H1 (cell line): ENCODE measurements at regions not wholly inside any gene's neighbourhood (a gene's known extent, or its start where the extent isn't known, plus 50 kb on each side); places are given as distances from the start of the nearest gene placed in this dataset.
"Not testable (repeated sequence)": the region's sequence is repeated elsewhere in the genome, so short reads cannot be mapped to it uniquely, and the experiment has no call there.

Experiments used
- CTCF ChIA-PET: fragments of 300-600 bp; sonication (Branson Sonifier 250); formaldehyde crosslinking; loops from one replicate; lab custom pipeline; 2021; ENCODE audit not compliant: partially characterized antibody; lab: Charles Lee
- POLR2A ChIA-PET: fragments of 300-600 bp; sonication (Branson Sonifier 250); formaldehyde crosslinking; loops from one replicate; lab custom pipeline; 2021; ENCODE audit warnings: inconsistent platforms; ENCODE audit not compliant: partially characterized antibody; lab: Charles Lee
- DNase-seq, 2 experiments: peaks; one replicate each; pipeline versions ENCODE4 v3.0.0 to v3.0.0-alpha.2; 2010 to 2022; ENCODE audit warnings: low spot score in 2 of 2, low read depth in 1 of 2, mixed read lengths in 1 of 2
- FAIRE-seq: peaks from 2 replicates; lab custom pipeline; 2011; peaks lifted over from hg19 to GRCh38; lab: Jason Lieb, UNC
- H2AFZ ChIP-seq: 2 replicates; pipeline ENCODE4 v1.8.1; 2012; ENCODE audit warnings: low read length, inconsistent platforms
- H2AK5ac ChIP-seq: 2 replicates; pipeline ENCODE4 v1.6.1; 2013; ENCODE audit warnings: low read depth, low read length
- H2BK120ac ChIP-seq: replicated peaks from 2 replicates; pipeline ENCODE3; 2013; ENCODE audit warnings: low read depth, low read length, inconsistent platforms
- H2BK12ac ChIP-seq: 2 replicates; pipeline ENCODE4 v1.6.1; 2013; ENCODE audit warnings: low read depth, low read length
- H2BK15ac ChIP-seq: 2 replicates; pipeline ENCODE4 v1.6.1; 2013; ENCODE audit warnings: low read length
- H2BK20ac ChIP-seq: 2 replicates; pipeline ENCODE4 v1.6.1; 2013; ENCODE audit warnings: low read length
- H2BK5ac ChIP-seq: 2 replicates; pipeline ENCODE4 v1.6.1; 2013; ENCODE audit warnings: low read depth, low read length
- H3K14ac ChIP-seq: 2 replicates; pipeline ENCODE4 v1.6.1; 2013; ENCODE audit warnings: inconsistent platforms; ENCODE audit not compliant: insufficient read length
- H3K18ac ChIP-seq: 2 replicates; pipeline ENCODE4 v1.6.1; 2013; ENCODE audit warnings: low read length; ENCODE audit errors: extremely low read depth
- H3K23ac ChIP-seq: 2 replicates; pipeline ENCODE4 v1.6.1; 2013; ENCODE audit warnings: inconsistent platforms; ENCODE audit not compliant: insufficient read length
- H3K23me2 ChIP-seq: 2 replicates; pipeline ENCODE4 v1.6.1; 2013; ENCODE audit warnings: low read depth, low read length
- H3K27ac ChIP-seq: 2 replicates; pipeline ENCODE4 v1.6.1; 2011; ENCODE audit warnings: low read depth, low read length, inconsistent platforms
- H3K27me3 ChIP-seq, 4 experiments: replicated peaks in 1 of 4; 1 replicate in 1 of 4; 2 replicates in 3 of 4; pipeline versions ENCODE4 v1.6.1 to v1.8.1; 2011 to 2013; ENCODE audit warnings: low read length in 3 of 4, mild to moderate bottlenecking in 3 of 4, inconsistent platforms in 2 of 4, mixed read lengths in 2 of 4, moderate library complexity in 1 of 4; ENCODE audit not compliant: control insufficient read depth in 3 of 4, insufficient read depth in 3 of 4; ENCODE audit errors: extremely low read depth in 1 of 4
- H3K36me3 ChIP-seq, 4 experiments: 2 replicates each; pipeline versions ENCODE4 v1.6.1 to v1.8.1; 2011 to 2013; ENCODE audit warnings: mild to moderate bottlenecking in 4 of 4, low read length in 3 of 4, moderate library complexity in 2 of 4, control low read depth in 1 of 4, inconsistent platforms in 1 of 4; ENCODE audit not compliant: insufficient read depth in 4 of 4, control insufficient read depth in 2 of 4
- H3K4ac ChIP-seq: replicated peaks from 2 replicates; pipeline ENCODE3; 2013; ENCODE audit warnings: low read length, low read depth, mixed read lengths, inconsistent platforms; ENCODE audit not compliant: insufficient read length
- H3K4me1 ChIP-seq, 4 experiments: replicated peaks in 1 of 4; 1 replicate in 1 of 4; 2 replicates in 3 of 4; pipeline versions ENCODE4 v1.6.1 to v1.8.1; 2011 to 2013; ENCODE audit warnings: low read length in 3 of 4, inconsistent platforms in 2 of 4, mixed read lengths in 1 of 4; ENCODE audit not compliant: insufficient read depth in 4 of 4, control insufficient read depth in 3 of 4
- H3K4me2 ChIP-seq, 2 experiments: 2 replicates each; pipeline versions ENCODE4 v1.6.1 to v1.8.1; 2011 to 2013; ENCODE audit warnings: low read depth in 2 of 2, low read length in 2 of 2, control low read depth in 1 of 2, inconsistent platforms in 1 of 2, mild to moderate bottlenecking in 1 of 2; ENCODE audit not compliant: insufficient read depth in 1 of 2
- H3K4me3 ChIP-seq, 4 experiments: fragments of 200-600, 300-600 bp in 1 of 4; sonication (generic), shearing (Covaris generic), sonication (Bioruptor Twin) in 1 of 4; 2 replicates each; pipeline versions ENCODE4 v1.5.1 to v1.8.1; 2011 to 2016; ENCODE audit warnings: low read length in 4 of 4, low read depth in 3 of 4, control low read depth in 2 of 4, inconsistent platforms in 2 of 4, mild to moderate bottlenecking in 2 of 4, mixed read lengths in 1 of 4, moderate library complexity in 1 of 4; ENCODE audit not compliant: insufficient read depth in 2 of 4; ENCODE audit errors: extremely low read depth in 1 of 4
- H3K56ac ChIP-seq: replicated peaks from 2 replicates; pipeline ENCODE3; 2013; ENCODE audit warnings: low read depth, mild to moderate bottlenecking, mixed read lengths, low read length, inconsistent platforms; ENCODE audit not compliant: insufficient read length
- H3K79me1 ChIP-seq: 2 replicates; pipeline ENCODE4 v1.6.1; 2013; ENCODE audit warnings: low read depth, low read length, control low read depth
- H3K79me2 ChIP-seq, 2 experiments: 2 replicates each; pipeline versions ENCODE4 v1.6.1 to v1.8.1; 2012 to 2013; ENCODE audit warnings: low read length in 2 of 2, mild to moderate bottlenecking in 2 of 2, inconsistent platforms in 1 of 2; ENCODE audit not compliant: insufficient read depth in 2 of 2, control insufficient read depth in 1 of 2
- H3K9ac ChIP-seq, 4 experiments: replicated peaks in 1 of 4; 1 replicate in 1 of 4; 2 replicates in 3 of 4; pipeline versions ENCODE4 v1.6.1 to v1.8.1; 2011 to 2013; ENCODE audit warnings: low read depth in 3 of 4, low read length in 3 of 4, control low read depth in 2 of 4, mild to moderate bottlenecking in 2 of 4, moderate library complexity in 2 of 4, inconsistent platforms in 1 of 4; ENCODE audit errors: extremely low read depth in 1 of 4
- H3K9me3 ChIP-seq, 2 experiments: 2 replicates each; pipeline versions ENCODE4 v1.6.1 to v1.8.1; 2012 to 2013; ENCODE audit warnings: mild to moderate bottlenecking in 2 of 2, moderate library complexity in 2 of 2, control low read depth in 1 of 2, inconsistent platforms in 1 of 2, low read depth in 1 of 2, low read length in 1 of 2, mixed read lengths in 1 of 2; ENCODE audit not compliant: insufficient read depth in 2 of 2
- H4K20me1 ChIP-seq, 2 experiments: replicated peaks in 1 of 2; 2 replicates each; pipeline versions ENCODE3 to v1.8.1; 2011 to 2013; ENCODE audit warnings: inconsistent platforms in 2 of 2, low read length in 2 of 2, mild to moderate bottlenecking in 1 of 2; ENCODE audit not compliant: insufficient read depth in 2 of 2, control insufficient read depth in 1 of 2
- H4K5ac ChIP-seq: 2 replicates; pipeline ENCODE4 v1.6.1; 2013; ENCODE audit warnings: low read length, low read depth, mixed read lengths, inconsistent platforms; ENCODE audit not compliant: insufficient read length
- H4K8ac ChIP-seq: 2 replicates; pipeline ENCODE4 v1.8.0; 2013; ENCODE audit warnings: mild to moderate bottlenecking, moderate library complexity, low read length, inconsistent platforms; ENCODE audit not compliant: insufficient read depth; ENCODE audit errors: extremely low read depth
- H4K91ac ChIP-seq: replicated peaks from 2 replicates; pipeline ENCODE3; 2013; ENCODE audit warnings: low read length, mixed read lengths, inconsistent platforms; ENCODE audit not compliant: insufficient read length
- WGBS, 2 experiments: shearing (Covaris generic) in 1 of 2; methylation state at CpG; one replicate each; pipeline versions ENCODE4 v1.1.6 to v1.1.7; 2013 to 2015; ENCODE audit warnings: low lambda C conversion rate in 2 of 2, mixed read lengths in 2 of 2, inconsistent platforms in 1 of 2, low coverage in 1 of 2, missing lambda C conversion rate in 1 of 2; ENCODE audit not compliant: insufficient replicate concordance in 2 of 2, insufficient coverage in 1 of 2, insufficient read length in 1 of 2; ENCODE audit errors: extremely low coverage in 1 of 2, missing lambda C conversion rate in 1 of 2; 5-methylcytosine and 5-hydroxymethylcytosine counted together

GRCh38 chr9:67477465-67477864 is 381.3 kb upstream of the ANKRD20A1 start:
- H3K23me2 ChIP-seq, H3K27me3 ChIP-seq, H3K4me3 ChIP-seq, H3K27ac ChIP-seq, H3K14ac ChIP-seq, H3K4me1 ChIP-seq, H3K9ac ChIP-seq, H2AFZ ChIP-seq, H2BK120ac ChIP-seq, H3K36me3 ChIP-seq, H4K8ac ChIP-seq, H3K18ac ChIP-seq, H2BK15ac ChIP-seq, DNase-seq, H3K23ac ChIP-seq, H2BK5ac ChIP-seq, H2BK20ac ChIP-seq, H2AK5ac ChIP-seq, FAIRE-seq, H2BK12ac ChIP-seq, CTCF ChIA-PET, H4K20me1 ChIP-seq, H3K4me2 ChIP-seq, H4K91ac ChIP-seq, H4K5ac ChIP-seq, H3K4ac ChIP-seq, H3K56ac ChIP-seq, H3K9me3 ChIP-seq, H3K79me1 ChIP-seq, POLR2A ChIA-PET, H3K79me2 ChIP-seq: not testable (repeated sequence)
- WGBS, 2 experiments: no CpG with 5 or more reads among the region's 4 CpGs

- H2BK12ac ChIP-seq, H3K27ac ChIP-seq, H3K23me2 ChIP-seq, H2BK120ac ChIP-seq, H2BK5ac ChIP-seq, DNase-seq, H3K9ac ChIP-seq, H3K4me3 ChIP-seq, H2BK20ac ChIP-seq, H3K18ac ChIP-seq, H3K9me3 ChIP-seq, H4K8ac ChIP-seq, H3K4me1 ChIP-seq, H2AFZ ChIP-seq, H2AK5ac ChIP-seq, H3K36me3 ChIP-seq, H3K4me2 ChIP-seq, H3K79me2 ChIP-seq, H3K23ac ChIP-seq, POLR2A ChIA-PET, H3K14ac ChIP-seq, H2BK15ac ChIP-seq, H3K4ac ChIP-seq, H4K91ac ChIP-seq, H3K56ac ChIP-seq, H3K27me3 ChIP-seq, FAIRE-seq, H4K20me1 ChIP-seq, H3K79me1 ChIP-seq, CTCF ChIA-PET, H4K5ac ChIP-seq: not testable (repeated sequence)
- no CpG with 5 or more reads among the region's 5 CpGs for WGBS, 2 experiments
Measured at GRCh38 chr9:67470739-67471138, 388.0 kb upstream of the ANKRD20A1 start.
